Spleen (tissue), 11 donors: ENCODE measurements at regions not wholly inside any gene's neighbourhood (a gene's known extent, or its start where the extent isn't known, plus 50 kb on each side); places are given as distances from the start of the nearest gene placed in this dataset.

Experiments used
- DNase-seq: peaks from one replicate; pipeline ENCODE4 v3.0.0-alpha.2; 2020
- H3K27ac ChIP-seq, 8 donors: fragments of 200-600 bp; sonication (generic) in 7 of 8; 1 replicate in 4 of 8; 2 replicates in 4 of 8; pipeline versions ENCODE4 v1.5.0 to v1.8.0; 2016 to 2021; ENCODE audit warnings: inconsistent platforms in 4 of 8, mild to moderate bottlenecking in 4 of 8, moderate library complexity in 1 of 8
- H3K27me3 ChIP-seq, 7 donors: fragments of 200-600 bp; sonication (generic) in 6 of 7; replicated peaks in 1 of 7; 1 replicate in 4 of 7; 2 replicates in 3 of 7; pipeline versions ENCODE4 v1.5.0 to v1.8.0; 2016 to 2021; ENCODE audit warnings: inconsistent platforms in 3 of 7, mild to moderate bottlenecking in 1 of 7
- H3K36me3 ChIP-seq, 6 donors: fragments of 200-600 bp; sonication (generic) in 5 of 6; 1 replicate in 4 of 6; 2 replicates in 2 of 6; pipeline versions ENCODE4 v1.5.0 to v1.8.0; 2016 to 2021; ENCODE audit warnings: inconsistent platforms in 2 of 6
- H3K4me1 ChIP-seq, 6 donors: fragments of 200-600 bp; sonication (generic) in 5 of 6; 1 replicate in 3 of 6; 2 replicates in 3 of 6; pipeline versions ENCODE4 v1.5.0 to v1.8.0; 2016 to 2021; ENCODE audit warnings: inconsistent platforms in 3 of 6
- H3K4me3 ChIP-seq, 8 donors: fragments of 200-600 bp; sonication (generic) in 7 of 8; 1 replicate in 4 of 8; 2 replicates in 4 of 8; pipeline versions ENCODE4 v1.5.0 to v1.8.0; 2016 to 2021; ENCODE audit warnings: inconsistent platforms in 4 of 8, mild to moderate bottlenecking in 4 of 8, moderate library complexity in 2 of 8
- H3K9me3 ChIP-seq, 8 donors: fragments of 200-600 bp; sonication (generic) in 7 of 8; 1 replicate in 4 of 8; 2 replicates in 4 of 8; pipeline versions ENCODE4 v1.5.0 to v1.8.0; 2016 to 2021; ENCODE audit warnings: inconsistent platforms in 4 of 8
- CTCF ChIP-seq, 11 experiments: fragments of 200-600 bp in 7 of 11; fragments of 450-650 bp in 4 of 11; sonication (generic) in 4 of 11; IDR thresholded peaks in 8 of 11; conservative IDR thresholded peaks in 3 of 11; 1 replicate in 7 of 11; 2 replicates in 4 of 11; pipeline versions ENCODE4 v1.4.0 to v1.8.0; 2016 to 2021; ENCODE audit warnings: antibody characterized with exemption in 11 of 11, inconsistent platforms in 4 of 11, mild to moderate bottlenecking in 1 of 11
- POLR2A ChIP-seq, 3 donors: fragments of 450-650 bp; IDR thresholded peaks; one replicate each; pipeline ENCODE4 v1.5.1; 2017; ENCODE audit warnings: antibody characterized with exemption in 3 of 3, mild to moderate bottlenecking in 1 of 3
- POLR2AphosphoS5 ChIP-seq, 3 donors: sonication (generic); formaldehyde crosslinking; IDR thresholded peaks; one replicate each; pipeline ENCODE4 v1.5.1; 2017; ENCODE audit warnings: antibody characterized with exemption in 3 of 3
- WGBS, 5 donors: extraction: QIAGEN DNeasy Blood & Tissue Kit in 3 of 5; methylation state at CpG; one replicate each; pipeline versions ENCODE4 v1.1.5 to v1.1.7; 2013 to 2018; 5-methylcytosine and 5-hydroxymethylcytosine counted together
- intact Hi-C: fragments of 100-400 bp; cut with DNase I; formaldehyde crosslinking; loops from one replicate; pipeline ENCODE4 v1.15.0; 2023; ENCODE audit warnings: low total_unique reads
- donor health status: healthy with polysubstance abuse.
- donor health status: DM: no; HTN: no; CAD: no; lungs with moderate emphysema.
- donor health status: DM: no; HTN: no; CAD: no.
- donor health status: Bipolar disorder and iron deficiency.
- donor health status: healthy.
- donor health status: DM: no; HTN: no; CAD: no.
- donor health status: DM: yes; HTN: yes; CAD: no.

DNA sequence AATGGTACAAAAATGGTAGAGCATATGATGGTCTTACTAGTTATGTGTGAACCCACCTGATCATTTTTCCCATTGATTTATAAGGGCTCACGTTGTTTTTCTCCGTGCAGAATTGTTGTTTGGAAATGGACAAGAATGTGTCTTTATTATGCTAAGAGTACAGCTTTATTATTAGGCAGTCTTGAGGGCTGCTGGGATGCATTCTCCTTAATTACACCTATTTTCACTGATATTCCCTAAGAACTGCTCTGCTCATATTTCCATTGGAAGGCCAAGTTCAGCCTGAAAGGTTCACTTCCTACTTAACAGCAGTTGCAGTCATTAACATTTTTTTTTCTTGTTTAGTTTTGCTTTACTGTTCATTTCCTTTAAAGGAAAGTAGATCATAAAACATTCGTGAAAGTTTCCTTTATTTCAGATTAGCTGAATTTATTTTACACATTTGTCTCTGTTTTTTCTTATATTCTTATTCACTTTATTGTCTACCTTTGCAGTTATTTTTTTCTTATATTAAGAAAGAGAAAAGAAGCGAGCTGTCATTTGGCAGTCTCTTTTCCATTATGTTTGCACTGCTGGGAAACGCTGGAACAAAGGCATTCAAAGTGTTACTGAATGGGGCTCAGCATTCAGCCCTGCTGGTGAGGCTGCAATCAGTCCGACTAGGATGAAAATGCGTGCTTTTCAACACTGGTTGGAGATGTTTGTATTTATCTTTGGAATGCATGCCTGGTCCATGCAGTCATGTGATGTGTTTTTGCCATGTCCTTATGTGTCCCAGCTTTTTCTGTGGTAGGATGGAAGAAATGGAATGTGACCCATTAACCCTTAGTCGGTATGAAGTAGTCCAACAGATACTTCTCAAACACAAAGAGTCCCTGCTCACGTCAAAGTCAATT, 602.7 kb upstream of the ZNF608 start:
- no peak for DNase-seq
- no peak overlapping the region for H3K27ac ChIP-seq
- no peaks in the 10 kb centered on the region for H3K9me3 ChIP-seq
- no peaks in the 10 kb centered on the region for H3K4me1 ChIP-seq
- no peak for TF ChIP-seq CTCF (IDR thresholded peaks at IDR 0.05 in 8 of 11, conservative IDR thresholded peaks at IDR 0.05 in 3 of 11)
- TF ChIP-seq POLR2A (IDR thresholded peaks at IDR 0.05): no peak
- TF ChIP-seq POLR2AphosphoS5 (IDR thresholded peaks at IDR 0.05): no peak
- intact Hi-C loops: no loop called here
- H3K4me3 ChIP-seq: no peak overlapping the region
- no peaks in the 10 kb centered on the region for H3K36me3 ChIP-seq
- no peaks in the 10 kb centered on the region for H3K27me3 ChIP-seq
- WGBS, 5 donors: 59 to 71% (median 65%) methylated on average over 9 of the region's 9 CpGs

DNA sequence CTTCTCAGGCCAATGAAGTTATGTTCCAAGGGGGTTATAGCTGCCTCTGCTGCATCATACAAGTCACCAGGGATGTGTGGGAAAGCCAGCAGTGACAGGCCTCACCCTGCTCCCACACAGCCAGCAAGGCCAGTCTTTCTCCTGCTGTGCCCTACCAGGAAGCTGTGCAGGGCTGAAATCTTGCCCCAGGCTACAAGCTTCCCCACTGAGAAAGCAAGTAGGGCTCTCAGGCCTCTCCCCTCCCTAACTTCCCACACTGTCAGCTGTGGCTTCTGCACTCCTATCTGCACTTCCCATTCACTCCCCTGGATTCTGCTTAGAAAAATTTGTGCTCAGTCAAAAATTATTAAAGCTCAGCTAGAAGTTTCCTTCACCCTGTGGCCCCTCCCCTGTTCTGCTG, 611.2 kb upstream of the ZNF608 start:
- Histone ChIP-seq H3K9me3 (peaks cover 2 to 31% (median 23%) of the 10 kb centered on the region in 8 donors), H3K36me3 (no peaks in the 10 kb centered on the region), H3K27ac (no peak overlapping the region), H3K4me1 (no peaks in the 10 kb centered on the region), H3K4me3 (no peak overlapping the region), H3K27me3 (no peaks in the 10 kb centered on the region)
- intact Hi-C loops: no loop called here
- no peak for DNase-seq
- no peak for TF ChIP-seq CTCF (IDR thresholded peaks at IDR 0.05 in 8 of 11, conservative IDR thresholded peaks at IDR 0.05 in 3 of 11)
- TF ChIP-seq POLR2A (IDR thresholded peaks at IDR 0.05): no peak
- TF ChIP-seq POLR2AphosphoS5 (IDR thresholded peaks at IDR 0.05): no peak

DNA sequence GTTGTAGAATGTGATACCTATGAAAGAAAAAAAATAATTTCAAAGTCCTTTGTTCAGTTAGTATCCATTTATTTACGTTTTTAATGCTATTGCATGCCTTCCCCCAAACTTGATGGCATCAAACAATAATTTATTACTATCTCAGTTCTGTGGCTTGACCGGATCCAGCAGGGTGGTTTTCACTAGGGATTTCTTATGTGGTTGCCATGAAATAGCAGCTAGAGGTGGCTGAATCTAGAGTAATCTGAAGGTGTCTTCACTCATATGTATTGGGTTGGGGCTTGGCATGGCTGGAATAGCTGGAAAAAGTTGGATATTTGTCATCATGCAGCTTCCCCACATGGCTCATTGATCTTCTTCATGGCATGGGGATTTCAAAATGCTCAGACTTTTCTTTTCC, 619.3 kb upstream of the ZNF608 start:
- no peaks in the 10 kb centered on the region for H3K27me3 ChIP-seq
- H3K4me3 ChIP-seq: no peak overlapping the region
- no peaks in the 10 kb centered on the region for H3K36me3 ChIP-seq
- no peak overlapping the region for H3K27ac ChIP-seq
- TF ChIP-seq POLR2AphosphoS5 (IDR thresholded peaks at IDR 0.05) (no peak), CTCF (IDR thresholded peaks at IDR 0.05 in 8 of 11, conservative IDR thresholded peaks at IDR 0.05 in 3 of 11) (no peak), POLR2A (IDR thresholded peaks at IDR 0.05) (no peak)
- DNase-seq: no peak
- intact Hi-C loops: no loop called here
- H3K9me3 ChIP-seq: no peaks in the 10 kb centered on the region
- H3K4me1 ChIP-seq: no peaks in the 10 kb centered on the region
- WGBS, 5 donors: 74 to 91% (median 85%) methylated on average over 2 of the region's 2 CpGs

DNA sequence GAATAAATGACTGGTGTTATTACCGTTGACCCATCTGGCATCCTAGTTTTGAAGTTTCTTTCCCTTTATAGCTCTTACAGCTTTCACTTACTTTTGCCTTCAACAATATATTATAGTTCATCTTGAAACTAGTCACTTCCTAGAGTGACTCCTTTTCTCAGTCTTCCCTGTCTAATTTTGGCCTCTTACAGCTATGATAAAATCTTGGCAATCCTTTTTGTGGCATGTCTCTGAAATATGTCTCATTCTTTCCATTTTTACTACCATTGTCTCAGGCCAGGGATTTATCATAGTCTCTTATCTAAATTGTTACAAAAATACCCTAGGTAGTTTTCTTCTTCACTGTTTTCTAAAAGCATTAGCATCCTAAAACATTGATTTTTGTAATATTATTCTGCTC, 621.3 kb upstream of the ZNF608 start:
- DNase-seq: no peak
- no peaks in the 10 kb centered on the region for H3K27me3 ChIP-seq
- H3K9me3 ChIP-seq: no peaks in the 10 kb centered on the region
- intact Hi-C loops: no loop called here
- no peak overlapping the region for H3K4me3 ChIP-seq
- H3K4me1 ChIP-seq: no peaks in the 10 kb centered on the region
- H3K36me3 ChIP-seq: no peaks in the 10 kb centered on the region
- H3K27ac ChIP-seq: no peak overlapping the region
- TF ChIP-seq CTCF (IDR thresholded peaks at IDR 0.05 in 8 of 11, conservative IDR thresholded peaks at IDR 0.05 in 3 of 11) (no peak), POLR2AphosphoS5 (IDR thresholded peaks at IDR 0.05) (no peak), POLR2A (IDR thresholded peaks at IDR 0.05) (no peak)
- WGBS, 5 donors: 65 to 83% (median 68%) methylated on average over 1 of the region's 1 CpG
